Endothelial cell of umbilical vein (primary cell): ENCODE measurements at regions not wholly inside any gene's neighbourhood (a gene's known extent, or its start where the extent isn't known, plus 50 kb on each side); places are given as distances from the start of the nearest gene placed in this dataset.

ENCODE experiments used
- BruUV-seq: library from RNA; stranded (reverse); fragments of 400-500 nt; replicated peaks from 2 replicates; lab custom pipeline; 2021; lab: Mats Ljungman, UMichigan
- CTCF ChIA-PET: fragments of 300-600, 350-600 bp; sonication (Branson Sonifier 250); formaldehyde crosslinking; loops from one replicate; lab custom pipeline; 2021; ENCODE audit warnings: antibody characterized with exemption, inconsistent platforms; lab: Charles Lee
- POLR2A ChIA-PET: fragments of 300-600, 350-600 bp; sonication (Branson Sonifier 250); formaldehyde crosslinking; loops from one replicate; lab custom pipeline; 2021; ENCODE audit warnings: antibody characterized with exemption, inconsistent platforms; lab: Charles Lee
- DNase-seq: peaks from one replicate; pipeline ENCODE4 v3.0.0-alpha.2; 2011; ENCODE audit warnings: low read depth, low spot score
- FAIRE-seq: peaks from 2 replicates; lab custom pipeline; 2011; peaks lifted over from hg19 to GRCh38; lab: Jason Lieb, UNC
- H2AFZ ChIP-seq: 2 replicates; pipeline ENCODE4 v1.6.0; 2012; ENCODE audit warnings: low read depth, low read length, control low read depth, inconsistent platforms
- H3K27ac ChIP-seq: 2 replicates; pipeline ENCODE4 v1.5.1; 2011; ENCODE audit warnings: low read depth, mild to moderate bottlenecking, control low read depth, low read length, moderate library complexity; ENCODE audit not compliant: insufficient read depth
- H3K27me3 ChIP-seq, 2 experiments: 2 replicates each; pipeline versions ENCODE4 v1.6.0 to v1.6.1; 2011; ENCODE audit warnings: low read length in 2 of 2, mixed read lengths in 1 of 2; ENCODE audit not compliant: control insufficient read depth in 2 of 2, insufficient read depth in 2 of 2
- H3K36me3 ChIP-seq, 2 experiments: 2 replicates in 1 of 2; 3 replicates in 1 of 2; pipeline ENCODE4 v1.5.1; 2011; ENCODE audit warnings: low read length in 2 of 2, mild to moderate bottlenecking in 1 of 2, moderate library complexity in 1 of 2; ENCODE audit not compliant: control insufficient read depth in 2 of 2, insufficient read depth in 2 of 2; ENCODE audit errors: extremely low read depth in 1 of 2
- H3K4me1 ChIP-seq: 3 replicates; pipeline ENCODE4 v1.5.1; 2011; ENCODE audit warnings: mild to moderate bottlenecking, low read length; ENCODE audit not compliant: control insufficient read depth, insufficient read depth; ENCODE audit errors: extremely low read depth
- H3K4me2 ChIP-seq: 2 replicates; pipeline ENCODE4 v1.6.1; 2011; ENCODE audit warnings: low read length, control low read depth, mixed read lengths; ENCODE audit not compliant: insufficient read depth
- H3K4me3 ChIP-seq, 3 experiments: fragments of 200-600 bp in 1 of 3; sonication (generic), shearing (Covaris generic) in 1 of 3; replicated peaks in 1 of 3; 2 replicates each; pipeline ENCODE4 v1.5.1; 2011 to 2016; ENCODE audit warnings: control low read depth in 3 of 3, low read length in 3 of 3, mild to moderate bottlenecking in 2 of 3, inconsistent platforms in 1 of 3, low read depth in 1 of 3, moderate library complexity in 1 of 3; ENCODE audit not compliant: insufficient read depth in 1 of 3
- H3K79me2 ChIP-seq: 2 replicates; pipeline ENCODE4 v1.6.0; 2012; ENCODE audit warnings: low read length, inconsistent platforms; ENCODE audit not compliant: control insufficient read depth, insufficient read depth
- H3K9ac ChIP-seq: replicated peaks from 2 replicates; pipeline ENCODE3; 2011; ENCODE audit warnings: low read length, control low read depth; ENCODE audit not compliant: insufficient read depth; ENCODE audit errors: extremely low read depth
- H3K9me1 ChIP-seq: replicated peaks from 3 replicates; pipeline ENCODE4 v1.6.0; 2011; ENCODE audit warnings: mild to moderate bottlenecking, low read length; ENCODE audit not compliant: control insufficient read depth, insufficient read depth; ENCODE audit errors: extremely low read depth
- H3K9me3 ChIP-seq: replicated peaks from 2 replicates; pipeline ENCODE4 v1.5.1; 2012; ENCODE audit warnings: low read length, inconsistent platforms; ENCODE audit not compliant: control insufficient read depth, insufficient read depth
- H4K20me1 ChIP-seq: replicated peaks from 2 replicates; pipeline ENCODE3; 2011; ENCODE audit warnings: mild to moderate bottlenecking, low read length; ENCODE audit not compliant: control insufficient read depth, insufficient read depth; ENCODE audit errors: extremely low read depth
- EZH2 ChIP-seq: IDR thresholded peaks from 2 replicates; pipeline ENCODE4 v1.6.1; 2012; ENCODE audit warnings: borderline replicate concordance, low read depth, mild to moderate bottlenecking, moderate library complexity, low read length, inconsistent platforms; ENCODE audit not compliant: severe bottlenecking
- FOS ChIP-seq: IDR thresholded peaks from 2 replicates; pipeline ENCODE4 v1.6.1; 2011; ENCODE audit warnings: mild to moderate bottlenecking, low read length, moderate library complexity, borderline replicate concordance; ENCODE audit not compliant: insufficient read depth
- GATA2 ChIP-seq: IDR thresholded peaks from 2 replicates; pipeline ENCODE4 v1.7.0; 2011; ENCODE audit warnings: low read depth, mild to moderate bottlenecking, moderate library complexity, mixed read lengths, low read length; ENCODE audit not compliant: insufficient read length, insufficient read depth
- JUN ChIP-seq: IDR thresholded peaks from 2 replicates; pipeline ENCODE4 v1.6.1; 2011; ENCODE audit warnings: borderline replicate concordance, low read depth; ENCODE audit not compliant: insufficient read length, insufficient read depth
- MYC ChIP-seq: IDR thresholded peaks from one replicate; pipeline ENCODE4 v1.6.1; 2011; ENCODE audit warnings: mild to moderate bottlenecking, low read depth, low read length
- POLR2A ChIP-seq: IDR thresholded peaks from 2 replicates; pipeline ENCODE4 v1.6.1; 2012; ENCODE audit warnings: low read depth, mild to moderate bottlenecking, control low read depth, low read length
- POLR2AphosphoS5 ChIP-seq: IDR thresholded peaks from 2 replicates; pipeline ENCODE4 v1.6.1; 2012; ENCODE audit warnings: low read depth, mild to moderate bottlenecking, control low read depth, low read length, moderate library complexity; ENCODE audit not compliant: insufficient read depth
- dilution Hi-C: fragments of 300-500 bp; cut with MboI; formaldehyde crosslinking; loops from one replicate; pipeline ENCODE4 v1.15.0; 2019; ENCODE audit warnings: low sequenced_read_pairs; ENCODE audit not compliant: extremely low pct_ligation_motif_present
- intact Hi-C: fragments of 100-400 bp; cut with micrococcal nuclease; formaldehyde crosslinking; loops from one replicate; pipeline ENCODE4 v1.10.0; 2022
- TF ChIP-seq, protein P1 (sequence below), 2 donors: IDR thresholded peaks; 1 replicate in 1 of 2; 2 replicates in 1 of 2; pipeline ENCODE4 v1.5.1; 2011; ENCODE audit warnings: low read length in 2 of 2, mild to moderate bottlenecking in 2 of 2, moderate library complexity in 2 of 2, control low read depth in 1 of 2, inconsistent platforms in 1 of 2, low read depth in 1 of 2; ENCODE audit not compliant: insufficient read depth in 1 of 2; ENCODE audit errors: extremely low read depth in 1 of 2
- TF ChIP-seq, protein P2 (sequence below): IDR thresholded peaks from 2 replicates; pipeline ENCODE4 v1.6.1; 2011; ENCODE audit not compliant: insufficient read depth, insufficient read length

DNA sequence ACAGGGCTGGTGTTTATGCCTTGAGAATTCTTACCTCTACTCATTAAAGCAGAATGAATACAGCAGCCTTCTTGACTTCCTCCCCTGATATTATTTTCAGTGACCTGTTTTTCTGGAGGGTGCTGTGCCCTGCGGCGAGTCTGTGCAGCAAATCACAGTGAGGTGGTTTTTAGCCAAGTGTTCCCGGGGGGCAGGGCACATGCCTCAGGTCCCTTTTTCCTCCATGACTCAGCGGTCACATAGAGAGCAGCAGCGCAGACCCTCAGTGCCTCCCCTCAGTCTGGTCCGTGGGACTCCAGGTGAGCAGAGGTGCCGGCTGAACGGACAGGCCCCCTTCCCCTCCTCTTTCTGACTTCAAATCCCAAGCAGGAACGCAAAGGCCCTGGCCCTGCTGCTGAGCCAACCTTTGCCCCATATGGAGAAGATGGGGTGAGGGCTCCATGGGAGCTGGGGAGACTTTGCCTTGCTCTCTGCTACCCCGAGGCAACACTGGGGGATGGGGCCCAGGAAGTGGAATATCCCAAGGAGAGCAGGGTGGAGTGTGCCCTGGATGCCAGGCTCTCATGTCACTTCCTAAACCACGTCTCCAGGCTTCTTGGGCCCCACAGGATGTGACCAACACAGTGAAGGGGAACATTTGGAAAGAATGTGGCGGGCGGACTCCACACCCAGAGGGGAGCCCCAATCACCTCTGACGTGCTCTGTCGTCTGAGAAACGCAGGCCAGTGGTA lies 90.0 kb downstream of the DHRS2 start:
- TF ChIP-seq EZH2 (no peak), GATA2 (no peak), MYC (no peak), JUN (no peak), FOS (no peak), POLR2A (no peak), POLR2AphosphoS5 (no peak)
- TF ChIP-seq, protein P1, sequence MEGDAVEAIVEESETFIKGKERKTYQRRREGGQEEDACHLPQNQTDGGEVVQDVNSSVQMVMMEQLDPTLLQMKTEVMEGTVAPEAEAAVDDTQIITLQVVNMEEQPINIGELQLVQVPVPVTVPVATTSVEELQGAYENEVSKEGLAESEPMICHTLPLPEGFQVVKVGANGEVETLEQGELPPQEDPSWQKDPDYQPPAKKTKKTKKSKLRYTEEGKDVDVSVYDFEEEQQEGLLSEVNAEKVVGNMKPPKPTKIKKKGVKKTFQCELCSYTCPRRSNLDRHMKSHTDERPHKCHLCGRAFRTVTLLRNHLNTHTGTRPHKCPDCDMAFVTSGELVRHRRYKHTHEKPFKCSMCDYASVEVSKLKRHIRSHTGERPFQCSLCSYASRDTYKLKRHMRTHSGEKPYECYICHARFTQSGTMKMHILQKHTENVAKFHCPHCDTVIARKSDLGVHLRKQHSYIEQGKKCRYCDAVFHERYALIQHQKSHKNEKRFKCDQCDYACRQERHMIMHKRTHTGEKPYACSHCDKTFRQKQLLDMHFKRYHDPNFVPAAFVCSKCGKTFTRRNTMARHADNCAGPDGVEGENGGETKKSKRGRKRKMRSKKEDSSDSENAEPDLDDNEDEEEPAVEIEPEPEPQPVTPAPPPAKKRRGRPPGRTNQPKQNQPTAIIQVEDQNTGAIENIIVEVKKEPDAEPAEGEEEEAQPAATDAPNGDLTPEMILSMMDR (IDR thresholded peaks at IDR 0.05; ENCODE audit: extremely low read depth in 1 of 2, insufficient read depth in 1 of 2, low read depth in 1 of 2, low read length in 2 of 2), result no peak
- TF ChIP-seq, protein P2, sequence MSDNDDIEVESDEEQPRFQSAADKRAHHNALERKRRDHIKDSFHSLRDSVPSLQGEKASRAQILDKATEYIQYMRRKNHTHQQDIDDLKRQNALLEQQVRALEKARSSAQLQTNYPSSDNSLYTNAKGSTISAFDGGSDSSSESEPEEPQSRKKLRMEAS, result no peak
- H3K27ac ChIP-seq, result no peak overlapping the region
- H3K4me2 ChIP-seq, result no peak overlapping the region
- intact Hi-C loops, result no loop called here
- ChIA-PET POLR2A (no interaction called here), CTCF (interaction anchor here (1.1 to 4.5 kb wide), 7 partner anchors 8 to 205 kb away, joined by 3 to 189 read pairs (median 9); no protein-coding TSS in a partner anchor)
- H3K4me1 ChIP-seq, result no peaks in the 10 kb centered on the region
- FAIRE-seq (no peak), DNase-seq (no peak)
- H3K79me2 ChIP-seq, result no peaks in the 10 kb centered on the region
- no peaks in the 10 kb centered on the region for H4K20me1 ChIP-seq
- H3K36me3 ChIP-seq, result no peaks in the 10 kb centered on the region
- H3K9me1 ChIP-seq, result no peaks in the 10 kb centered on the region
- H3K9ac ChIP-seq, result no peak overlapping the region
- peaks cover 0 to 3% of the 10 kb centered on the region in 2 experiments for H3K27me3 ChIP-seq
- H3K9me3 ChIP-seq, result no peaks in the 10 kb centered on the region
- dilution Hi-C loops, result no loop called here
- BruUV-seq, result no TSS peak
- no peak overlapping the region for H2AFZ ChIP-seq
- H3K4me3 ChIP-seq, result no peak overlapping the region
